ENCODE measurements at regions not wholly inside any gene's neighbourhood (a gene's known extent, or its start where the extent isn't known, plus 50 kb on each side); places are given as distances from the start of the nearest gene placed in this dataset.

DNA sequence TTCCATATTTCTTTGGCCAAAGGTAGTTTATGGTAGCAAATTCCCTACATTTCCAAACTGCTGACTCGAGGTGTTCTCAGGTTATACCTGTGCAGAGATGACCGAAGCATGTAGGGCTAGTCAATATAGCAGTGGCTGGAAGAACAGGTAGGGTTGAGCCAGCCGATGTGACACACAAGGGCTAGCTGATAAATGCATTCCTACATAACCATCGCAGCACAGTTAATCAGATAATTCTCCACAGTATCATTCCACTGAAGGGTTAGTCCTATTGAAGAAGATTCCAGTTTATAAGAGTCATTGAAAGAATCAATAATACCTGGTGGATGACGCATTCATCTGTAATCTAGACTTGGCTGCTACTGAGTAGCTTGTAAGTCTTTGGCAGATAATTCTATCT, 220.0 kb downstream of the KIF20B start:
- TF ChIP-seq POLR2A (IDR thresholded peaks at IDR 0.05) (no peak), CTCF (IDR thresholded peaks at IDR 0.05) (no peak)
- Histone ChIP-seq H3K27me3 (no peaks in the 10 kb centered on the region), H3K4me1 (no peaks in the 10 kb centered on the region), H3K27ac (no peak overlapping the region), H3K9me3 (no peaks in the 10 kb centered on the region), H3K4me3 (no peak overlapping the region), H3K36me3 (replicated peaks in 1 of 2; ENCODE audit: insufficient read depth in 1 of 2, low read depth in 2 of 2) (no peaks in the 10 kb centered on the region)
- 53 to 64% methylated on average over 5 of the region's 5 CpGs for whole genome bisulfite sequencing, 2 donors
- intact Hi-C loops (cut with DNase I) = no loop called here
- DNase-seq = no peak
- ATAC-seq = no peak

DNA sequence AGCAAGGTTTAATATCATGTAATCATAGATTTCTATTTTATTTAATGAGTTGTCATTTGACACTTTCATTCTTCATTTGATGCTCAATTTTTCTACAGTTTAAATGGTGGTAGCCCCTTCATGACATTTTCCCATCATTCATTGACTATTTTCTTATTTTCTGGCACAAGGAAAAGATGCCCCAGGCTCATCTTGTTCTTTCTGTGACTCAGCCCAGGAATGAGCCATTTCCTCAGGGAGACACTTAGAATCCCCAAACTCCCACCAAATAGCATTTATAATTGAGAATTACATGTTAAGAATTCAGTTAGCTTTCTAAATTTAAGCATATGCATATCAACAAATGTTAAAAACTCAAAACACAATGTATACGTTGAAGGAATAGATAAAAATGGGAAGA, 222.3 kb downstream of the KIF20B start:
- no peak for TF ChIP-seq CTCF (IDR thresholded peaks at IDR 0.05)
- Histone ChIP-seq H3K27ac (no peak overlapping the region), H3K9me3 (no peaks in the 10 kb centered on the region), H3K36me3 (replicated peaks in 1 of 2; ENCODE audit: insufficient read depth in 1 of 2, low read depth in 2 of 2) (no peaks in the 10 kb centered on the region), H3K27me3 (no peaks in the 10 kb centered on the region), H3K4me3 (no peak overlapping the region), H3K4me1 (no peaks in the 10 kb centered on the region)
- no peak for DNase-seq
- intact Hi-C loops (cut with DNase I) = no loop called here
- 52 to 71% methylated on average over 1 of the region's 1 CpG for WGBS, 2 donors
- ATAC-seq = no peak

DNA sequence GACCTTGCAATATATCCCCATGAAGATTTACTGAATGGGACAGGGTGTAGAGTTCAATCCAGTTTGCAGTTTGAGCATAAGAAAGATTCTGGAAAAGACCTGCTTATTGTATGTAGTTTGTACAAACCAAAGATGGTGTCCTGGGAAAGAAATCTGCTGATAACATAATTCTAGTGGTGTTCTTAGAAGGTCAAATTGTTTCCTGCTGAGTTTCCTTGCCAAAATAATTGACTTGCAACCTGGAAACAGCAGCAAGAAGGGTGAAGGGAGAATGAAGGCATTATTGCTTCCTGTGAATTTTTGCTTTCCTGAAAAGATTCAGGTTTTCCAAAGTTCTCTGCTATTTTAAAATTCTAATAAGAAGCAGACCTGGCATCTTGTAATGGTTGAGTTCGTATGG, 222.9 kb downstream of the KIF20B start:
- TF ChIP-seq CTCF (IDR thresholded peaks at IDR 0.05) = no peak
- TF ChIP-seq POLR2A (IDR thresholded peaks at IDR 0.05) = no peak
- no peak for ATAC-seq
- WGBS, 2 donors = 55 to 67% methylated on average over 1 of the region's 1 CpG

GRCh38 chr10:89926736-89927135, 225.3 kb downstream of the KIF20B start:
- 73 to 83% methylated on average over 2 of the region's 2 CpGs for WGBS, 2 donors
- intact Hi-C loops (cut with DNase I) = no loop called here
- ATAC-seq = no peak
- no peak for DNase-seq
- Histone ChIP-seq H3K27ac (no peak overlapping the region), H3K36me3 (replicated peaks in 1 of 2; ENCODE audit: insufficient read depth in 1 of 2, low read depth in 2 of 2) (no peaks in the 10 kb centered on the region), H3K9me3 (no peaks in the 10 kb centered on the region), H3K4me3 (no peak overlapping the region), H3K4me1 (no peaks in the 10 kb centered on the region), H3K27me3 (no peaks in the 10 kb centered on the region)
- TF ChIP-seq POLR2A (IDR thresholded peaks at IDR 0.05) (no peak), CTCF (IDR thresholded peaks at IDR 0.05) (no peak)

More for the DNA sequence above, 222.9 kb downstream of the KIF20B start:
- intact Hi-C loops (cut with DNase I) = no loop called here
- Histone ChIP-seq H3K27me3 (no peaks in the 10 kb centered on the region), H3K4me1 (no peaks in the 10 kb centered on the region), H3K27ac (no peak overlapping the region), H3K9me3 (no peaks in the 10 kb centered on the region), H3K36me3 (replicated peaks in 1 of 2; ENCODE audit: insufficient read depth in 1 of 2, low read depth in 2 of 2) (no peaks in the 10 kb centered on the region), H3K4me3 (no peak overlapping the region)
- no peak for DNase-seq

GRCh38 chr10:89929282-89930026, 228.1 kb downstream of the KIF20B start:
- WGBS, 2 donors = 49 to 51% methylated on average over 8 of the region's 8 CpGs
- no peaks in the 10 kb centered on the region for H3K4me1 ChIP-seq
- TF ChIP-seq POLR2A (IDR thresholded peaks at IDR 0.05) (no peak), CTCF (IDR thresholded peaks at IDR 0.05) (no peak)
- no peaks in the 10 kb centered on the region for H3K27me3 ChIP-seq
- no peak for DNase-seq
- no peaks in the 10 kb centered on the region for H3K9me3 ChIP-seq
- no peaks in the 10 kb centered on the region for H3K36me3 ChIP-seq (replicated peaks in 1 of 2; ENCODE audit: insufficient read depth in 1 of 2, low read depth in 2 of 2)
- ATAC-seq = no peak
- H3K4me3 ChIP-seq = no peak overlapping the region
- intact Hi-C loops (cut with DNase I) = no loop called here
- no peak overlapping the region for H3K27ac ChIP-seq

Data from body of pancreas (tissue), 4 donors.